ENCODE measurements at regions not wholly inside any gene's neighbourhood (a gene's known extent, or its start where the extent isn't known, plus 50 kb on each side); places are given as distances from the start of the nearest gene placed in this dataset.

- no peak for TF ChIP-seq CTCF (IDR thresholded peaks at IDR 0.05)
- no peak for TF ChIP-seq EP300 (IDR thresholded peaks at IDR 0.05; ENCODE audit: low read depth)
- no peak for TF ChIP-seq POLR2AphosphoS5 (IDR thresholded peaks at IDR 0.05)
- no peak for TF ChIP-seq POLR2A (IDR thresholded peaks at IDR 0.05)
Observed at GRCh38 chr18:37684590-37684989, 119.0 kb upstream of the CELF4 start.
